EH (cell line): ENCODE measurements at regions not wholly inside any gene's neighbourhood (a gene's known extent, or its start where the extent isn't known, plus 50 kb on each side); places are given as distances from the start of the nearest gene placed in this dataset.
"Not testable (repeated sequence)": the region's sequence is repeated elsewhere in the genome, so short reads cannot be mapped to it uniquely, and the experiment has no call there.

ENCODE experiments used
- DNase-seq: peaks from one replicate; pipeline ENCODE4 v3.0.0-alpha.2; 2015; ENCODE audit warnings: low read depth

DNA sequence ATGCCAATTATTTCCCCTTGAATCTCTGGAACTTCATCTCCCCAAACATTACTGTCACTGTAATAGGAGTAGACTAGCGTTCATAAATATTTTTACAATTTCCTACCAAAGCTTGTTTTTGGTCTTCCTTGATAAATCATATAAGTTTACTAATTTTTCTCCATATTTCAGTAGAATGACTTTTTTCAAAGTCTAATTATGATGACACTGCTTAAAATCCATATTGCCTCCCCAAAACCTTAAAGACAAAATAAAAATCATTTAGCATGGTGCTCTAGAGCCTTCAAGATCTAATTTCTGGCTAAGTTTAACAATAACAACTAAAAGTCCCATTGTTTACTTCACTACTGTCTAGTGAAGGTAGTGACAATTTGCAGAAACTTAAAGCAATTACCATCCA, 474.2 kb upstream of the CHRM3 start:
- no peak for DNase-seq

DNA sequence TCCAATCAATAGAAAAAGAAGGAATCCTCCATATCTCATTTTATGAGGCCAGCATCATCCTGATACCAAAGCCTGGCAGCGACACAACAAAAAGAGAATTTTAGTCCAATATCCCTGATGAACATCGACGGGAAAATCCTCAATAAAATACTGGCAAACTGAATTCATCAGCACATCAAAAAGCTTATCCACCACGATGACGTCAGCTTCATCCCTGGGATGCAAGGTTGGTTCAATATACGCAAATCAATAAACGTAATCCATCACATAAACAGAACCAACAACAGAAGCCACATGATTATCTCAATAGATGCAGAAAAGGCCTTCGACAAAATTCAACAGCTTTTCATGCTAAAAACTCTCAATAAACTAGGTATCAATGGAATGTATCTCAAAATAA, 483.6 kb upstream of the CHRM3 start:
- DNase-seq: not testable (repeated sequence)

- DNase-seq: no peak
Measured at GRCh38 chr1:238900334-238900865, 486.0 kb upstream of the CHRM3 start.

DNA sequence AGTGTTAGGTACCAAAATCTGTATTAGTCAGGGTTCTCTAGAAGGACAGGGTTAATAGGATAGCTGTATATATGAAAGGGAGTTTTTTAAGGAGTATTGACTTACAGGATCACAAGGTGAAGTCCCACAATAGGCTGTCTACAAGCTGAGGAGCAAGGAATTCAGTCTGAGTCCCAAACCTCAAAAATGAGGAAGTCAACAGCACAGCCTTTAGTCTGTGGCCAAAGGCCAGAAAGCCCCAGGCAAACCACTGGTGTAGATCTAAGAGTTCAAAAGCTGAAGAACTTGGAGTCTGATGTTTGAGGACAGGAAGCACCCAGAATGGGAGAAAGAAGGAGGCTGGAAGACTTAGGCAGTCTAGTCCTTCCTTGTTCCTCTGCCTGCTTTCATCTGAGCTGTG, 487.5 kb upstream of the CHRM3 start:
- no peak for DNase-seq

- DNase-seq: no peak
Measured at GRCh38 chr1:238895911-238896310, 490.5 kb upstream of the CHRM3 start.

DNA sequence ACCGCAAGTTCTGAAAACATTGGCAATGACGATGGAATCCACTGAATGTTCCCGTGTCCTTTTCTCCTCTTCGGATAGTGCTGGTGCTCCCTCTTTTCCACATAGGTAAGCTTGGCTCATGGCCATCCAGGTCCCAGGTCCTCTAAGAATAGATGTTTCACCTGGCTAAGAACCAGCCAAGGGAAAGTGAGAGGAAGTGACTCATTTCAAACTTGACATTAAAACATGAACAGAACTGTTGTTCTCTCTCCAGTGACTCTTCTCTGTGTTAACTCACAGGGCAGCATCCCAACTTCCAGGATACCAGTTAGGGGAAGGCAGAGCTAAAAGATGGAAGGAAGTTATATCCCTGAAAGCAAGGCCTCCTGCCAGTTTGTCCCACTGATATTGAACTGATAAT, 493.8 kb upstream of the CHRM3 start:
- no peak for DNase-seq

DNA sequence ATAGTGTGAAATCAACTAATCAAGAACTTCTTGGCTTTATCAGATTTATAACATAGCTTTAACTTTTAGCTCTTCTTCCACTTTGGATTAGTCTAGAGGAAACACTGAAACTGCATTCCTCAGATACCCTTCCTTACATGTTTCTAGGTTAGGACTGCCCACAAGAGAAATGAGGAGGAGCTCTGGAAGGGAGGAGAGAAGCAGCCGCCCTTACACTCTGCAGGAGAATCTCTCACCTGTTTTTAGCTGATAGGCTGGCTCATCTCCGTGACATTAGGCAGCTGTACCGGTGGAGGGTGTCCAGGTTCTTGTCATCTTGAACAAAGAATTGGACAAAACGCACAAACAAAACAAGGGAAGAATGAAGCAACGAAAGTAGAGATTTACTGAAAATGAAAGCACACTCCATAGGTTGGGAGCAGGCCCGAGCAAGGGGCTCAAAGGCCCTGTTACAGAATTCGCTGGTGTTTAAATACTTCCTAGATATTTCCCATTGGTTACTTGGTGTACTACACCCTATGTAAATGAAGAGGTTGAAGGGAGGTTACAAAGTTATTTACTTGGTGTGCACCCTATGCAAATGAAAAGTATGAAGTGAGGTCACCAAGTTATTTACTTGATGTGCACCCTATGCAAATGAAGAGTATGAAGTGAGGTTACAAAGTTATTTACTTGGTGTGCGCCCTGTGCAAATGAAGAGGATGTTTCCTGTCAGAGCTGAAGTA, 524.9 kb upstream of the CHRM3 start:
- DNase-seq: no peak

DNA sequence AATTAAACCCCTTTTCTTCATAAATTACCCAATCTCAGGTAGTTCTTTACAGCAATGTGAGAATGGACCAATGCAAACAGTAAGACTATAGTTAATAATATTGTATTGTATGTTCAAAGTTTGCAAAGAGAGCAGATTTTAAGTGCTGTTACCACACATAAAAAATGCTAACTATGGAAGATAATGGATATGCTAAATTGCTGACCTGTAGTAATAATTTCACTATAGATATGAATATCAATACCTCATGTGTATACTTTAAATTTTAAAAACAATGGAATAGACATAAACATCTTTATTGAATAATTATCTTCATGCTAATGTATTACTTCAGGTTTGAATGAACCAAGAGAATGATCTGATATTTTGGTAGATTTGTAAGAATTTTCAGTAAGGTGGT, 552.4 kb upstream of the CHRM3 start:
- DNase-seq: no peak

DNA sequence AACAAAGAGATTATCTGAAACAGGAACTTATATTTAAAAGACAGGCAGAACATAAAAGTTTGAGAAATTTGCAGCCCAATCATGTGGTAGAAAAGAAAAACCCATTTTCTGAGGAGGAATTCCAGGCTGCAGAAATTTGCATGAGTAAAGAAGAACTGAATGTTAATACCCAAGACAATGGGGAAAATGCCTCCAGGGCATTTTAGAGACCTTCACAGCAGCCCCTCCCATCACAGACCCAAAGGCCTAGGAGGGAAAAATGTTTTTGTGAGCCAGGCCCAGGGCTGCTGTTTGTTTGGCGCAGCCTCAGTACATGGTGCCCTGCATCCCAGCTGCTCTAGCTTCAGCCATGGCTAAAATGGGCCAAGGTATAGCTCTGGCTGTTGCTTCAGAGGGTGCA, 554.3 kb upstream of the CHRM3 start:
- DNase-seq: no peak

DNA sequence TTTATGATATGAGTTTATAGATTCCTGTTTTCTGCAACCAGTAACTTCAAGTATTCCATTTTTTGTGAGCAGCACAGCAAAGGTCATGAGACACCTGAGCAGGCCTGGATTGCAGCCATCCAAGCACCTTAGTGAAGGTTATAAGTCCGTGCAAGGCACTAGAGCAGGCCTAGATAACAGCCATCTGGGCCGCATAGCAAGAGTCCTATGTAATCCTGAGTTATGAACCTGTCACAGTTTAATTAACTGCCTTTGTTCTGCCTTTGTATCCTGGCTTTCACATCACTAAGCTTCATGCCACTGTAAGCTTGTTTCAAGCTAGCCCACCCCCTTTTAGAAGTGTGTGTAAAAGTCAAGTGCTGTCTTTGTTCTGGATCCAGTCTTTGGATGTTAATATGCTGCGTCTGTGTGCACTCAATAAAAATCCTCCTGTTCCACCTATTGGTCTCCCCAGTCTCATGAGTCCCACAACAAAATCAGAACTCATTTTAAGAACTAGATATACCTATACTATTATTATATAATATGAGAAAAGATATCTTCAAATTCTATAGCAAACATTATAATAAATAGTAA, 556.2 kb upstream of the CHRM3 start:
- DNase-seq: no peak

GRCh38 chr1:238826891-238827290, 559.5 kb upstream of the CHRM3 start:
- no peak for DNase-seq

DNA sequence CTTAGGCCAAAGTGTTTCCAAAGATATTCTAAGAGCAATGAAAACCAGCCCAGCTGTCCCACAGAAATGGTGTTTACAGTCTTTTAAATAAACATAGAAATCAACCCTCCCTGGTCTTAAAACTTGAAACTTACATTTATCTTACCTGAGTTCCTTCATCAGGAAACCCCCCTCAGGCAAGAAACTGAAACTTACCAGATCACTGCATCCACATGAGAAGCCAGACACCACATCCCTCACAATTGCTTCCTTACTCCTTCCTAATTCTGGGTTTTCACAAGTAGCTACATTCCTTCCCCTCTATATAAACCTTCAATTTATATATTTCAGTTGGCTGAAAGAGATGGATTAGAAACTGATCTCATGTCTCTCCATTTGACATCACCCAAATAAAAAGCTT, 563.0 kb upstream of the CHRM3 start:
- no peak for DNase-seq

DNA sequence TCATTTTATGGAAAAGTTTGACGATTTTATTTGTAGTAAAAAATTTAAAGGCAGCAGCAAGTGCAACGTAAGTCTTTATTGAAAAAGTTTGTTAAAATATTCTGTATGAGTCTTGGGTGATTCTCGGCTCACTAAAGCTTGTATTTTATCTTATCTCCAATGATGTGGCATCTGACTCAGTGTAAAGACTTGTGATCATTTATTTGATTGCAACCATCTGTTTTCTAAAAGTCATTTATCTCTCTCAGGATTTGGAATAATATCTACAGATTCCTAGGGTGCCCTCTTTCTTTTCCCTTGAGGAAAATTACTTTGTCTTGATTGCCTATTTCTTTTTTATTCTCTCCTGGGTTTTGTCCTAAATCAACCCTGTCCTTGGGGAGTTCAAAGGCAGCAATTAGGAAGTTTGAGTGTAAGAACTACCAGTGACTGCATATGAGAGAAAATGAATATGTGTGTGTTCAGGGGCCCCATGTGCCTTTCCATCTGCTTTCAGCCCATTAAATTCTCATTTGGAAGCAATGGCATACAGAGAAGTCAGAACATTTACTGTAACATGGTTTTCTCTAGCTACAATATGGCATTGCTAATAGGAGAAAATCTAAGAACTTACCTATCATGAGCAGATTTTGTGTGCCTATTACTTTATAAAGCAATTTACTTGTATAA, 575.0 kb upstream of the CHRM3 start:
- no peak for DNase-seq

DNA sequence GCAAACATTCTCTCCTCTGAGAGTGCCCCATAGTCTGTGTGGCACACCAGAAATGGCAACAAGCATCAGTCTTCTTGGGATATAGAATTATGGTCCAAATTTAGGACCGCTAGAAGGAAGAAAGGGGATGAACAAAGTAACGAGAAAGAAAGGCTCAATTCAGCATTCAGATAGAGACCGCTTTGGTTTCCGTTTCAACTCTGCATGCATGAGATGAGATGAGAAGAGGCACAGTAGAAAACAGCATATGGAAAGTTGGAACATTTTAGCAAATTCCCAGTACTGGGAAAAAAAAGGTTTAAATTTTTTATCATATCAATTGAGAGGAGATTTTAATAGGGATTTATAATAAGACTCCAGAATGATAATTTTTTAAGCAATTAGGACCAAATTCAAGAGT, 595.5 kb upstream of the CHRM3 start:
- DNase-seq: no peak

DNA sequence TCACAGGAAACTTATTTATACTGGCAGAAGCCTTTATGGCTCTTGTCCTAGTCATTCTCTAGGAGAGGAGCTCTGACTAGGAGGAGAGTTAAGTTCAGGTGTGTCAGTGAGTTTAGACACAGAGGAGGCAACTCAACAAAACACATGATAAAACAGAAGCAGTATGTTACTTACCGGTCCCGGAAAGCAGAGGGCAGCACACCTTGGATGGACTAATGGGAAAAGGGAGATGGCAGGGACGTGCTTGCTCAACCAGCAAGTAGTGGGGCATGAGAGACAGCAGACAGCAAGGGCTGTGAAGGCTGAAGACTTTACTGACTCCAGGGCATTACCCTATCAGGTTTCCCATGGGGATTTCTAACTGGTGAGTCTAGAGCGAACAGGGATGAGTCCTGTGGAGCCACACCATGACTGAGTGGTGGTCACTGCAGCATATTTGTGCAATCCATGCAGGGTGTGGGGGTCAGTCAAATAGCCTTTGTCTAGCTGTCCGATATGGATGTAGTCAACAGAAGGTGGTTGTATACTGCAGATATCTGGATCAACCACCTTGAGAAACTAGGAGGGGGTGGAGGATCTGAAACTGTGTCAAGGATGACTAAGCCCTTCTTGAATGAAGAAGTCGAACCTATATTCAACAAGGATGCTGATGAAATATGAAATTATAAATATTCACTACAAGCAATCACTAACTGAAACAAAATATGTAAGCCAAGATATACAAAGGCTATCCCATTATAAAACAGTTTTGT, 596.3 kb upstream of the CHRM3 start:
- no peak for DNase-seq

- no peak for DNase-seq
Measured at GRCh38 chr1:238787471-238787870, 598.9 kb upstream of the CHRM3 start.

DNA sequence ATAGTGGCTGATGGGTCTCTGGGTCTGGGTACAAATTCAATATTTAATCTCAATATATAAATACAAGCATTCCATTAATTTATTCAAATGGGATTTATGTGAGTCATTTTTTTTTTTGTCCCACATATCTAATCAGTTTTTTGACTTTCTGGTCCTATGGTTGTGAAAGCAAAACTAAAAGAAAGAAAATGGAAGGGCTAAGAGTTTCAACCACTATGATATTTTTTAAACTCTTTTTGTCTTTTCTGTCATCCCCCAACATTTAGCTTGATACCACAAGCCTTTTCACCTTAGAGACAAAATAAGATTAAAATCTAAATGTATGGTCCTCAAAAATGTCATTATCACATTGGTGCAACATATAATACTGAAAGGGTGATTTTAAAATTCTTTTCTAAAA, 602.7 kb upstream of the CHRM3 start:
- no peak for DNase-seq

- DNase-seq: no peak
Measured at GRCh38 chr1:238779716-238780115, 606.7 kb upstream of the CHRM3 start.

GRCh38 chr1:238778113-238778512, 608.3 kb upstream of the CHRM3 start:
- peak; percentile 17 for DNase-seq

GRCh38 chr1:238777551-238777950, 608.8 kb upstream of the CHRM3 start:
- peak; percentile 31 for DNase-seq

DNA sequence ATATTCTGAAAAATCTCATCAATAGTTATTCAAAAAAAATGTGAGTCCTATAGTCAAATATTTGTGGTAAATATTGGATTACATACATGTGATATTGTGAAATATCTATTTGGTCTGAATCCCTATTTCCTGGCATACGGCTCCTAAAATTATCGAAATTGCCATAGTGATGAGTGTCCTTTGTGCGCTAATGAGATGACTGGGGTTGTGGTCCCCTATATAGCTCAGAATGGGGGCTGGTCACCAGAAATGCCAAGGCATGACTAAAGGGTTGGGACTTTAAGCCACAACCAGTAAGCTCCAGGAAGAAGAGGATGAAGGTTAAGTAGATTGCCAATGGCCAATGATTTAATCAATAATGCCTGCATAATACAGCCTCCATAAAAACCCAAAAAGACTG, 610.2 kb upstream of the CHRM3 start:
- no peak for DNase-seq

DNA sequence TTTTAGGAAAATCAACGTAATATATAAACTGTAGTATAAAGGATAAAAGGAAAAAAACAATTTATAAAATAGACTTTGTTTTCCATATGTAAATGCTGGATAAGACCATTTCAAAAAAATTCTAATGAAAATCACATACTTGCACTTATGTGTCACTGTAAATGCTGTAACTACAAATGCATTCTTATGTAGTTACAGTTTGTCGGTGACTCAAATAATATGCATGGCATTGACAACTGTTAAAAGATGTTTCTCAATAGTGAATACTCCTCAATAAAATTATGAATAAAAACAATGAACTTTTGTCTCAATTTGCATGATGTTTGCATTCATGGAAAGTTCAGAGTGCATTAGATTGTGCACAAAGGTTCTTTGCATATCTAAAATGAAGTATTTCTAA, 614.0 kb upstream of the CHRM3 start:
- DNase-seq: peak; percentile 13

DNA sequence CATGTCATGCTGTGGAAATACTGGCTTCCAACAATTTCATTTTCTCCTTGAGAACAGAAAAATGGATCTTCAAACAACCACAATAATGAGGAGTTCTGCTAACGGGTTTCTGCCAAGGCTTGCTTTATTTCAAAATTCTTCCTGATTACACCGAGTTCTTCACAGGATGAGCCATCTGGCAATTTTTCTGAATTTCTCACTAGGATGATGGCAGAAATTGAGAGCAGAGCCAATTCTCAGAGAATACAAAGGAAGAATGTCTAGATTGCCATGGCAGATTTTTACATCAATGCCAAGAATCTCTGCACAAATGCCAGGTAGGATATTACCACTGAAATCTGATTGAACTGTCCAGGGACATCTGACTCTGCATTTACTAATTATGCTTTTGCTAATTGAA, 619.0 kb upstream of the CHRM3 start:
- no peak for DNase-seq
